ENCODE measurements at regions not wholly inside any gene's neighbourhood (a gene's known extent, or its start where the extent isn't known, plus 50 kb on each side); places are given as distances from the start of the nearest gene placed in this dataset.

- Histone ChIP-seq H3K4me3 (no peak overlapping the region), H4K20me1 (replicated peaks; ENCODE audit: control insufficient read depth, insufficient read depth, low read length) (no peaks in the 10 kb centered on the region), H3K9ac (ENCODE audit: insufficient read depth in 1 of 2, low read depth in 2 of 2, low read length in 2 of 2) (no peak overlapping the region), H3K79me2 (ENCODE audit: control insufficient read depth, insufficient read depth, low read length) (no peaks in the 10 kb centered on the region), H2AFZ (ENCODE audit: low read depth, low read length) (no peak overlapping the region), H3K4me2 (ENCODE audit: insufficient read depth, low read length) (no peak overlapping the region), H3K4me1 (replicated peaks in 1 of 2; ENCODE audit: control insufficient read depth in 2 of 2, insufficient read depth in 2 of 2, low read length in 2 of 2) (no peaks in the 10 kb centered on the region), H3K9me1 (ENCODE audit: control insufficient read depth, insufficient read depth, low read length) (no peaks in the 10 kb centered on the region), H3K9me3 (replicated peaks; ENCODE audit: control insufficient read depth, insufficient read depth, low read depth, low read length) (no peaks in the 10 kb centered on the region), H3K27ac (ENCODE audit: extremely low read depth, low read depth, low read length) (no peak overlapping the region), H3K27me3 (ENCODE audit: control insufficient read depth in 2 of 2, insufficient read depth in 2 of 2, low read length in 2 of 2) (peaks cover 0 to 10% of the 10 kb centered on the region in 2 experiments; a peak in 1 of 5 replicates), H3K36me3 (ENCODE audit: control insufficient read depth, insufficient read depth, low read length) (no peaks in the 10 kb centered on the region)
- no TSS peak for BruUV-seq (replicated peaks)
- POLR2A ChIA-PET = no interaction called here
- FAIRE-seq (no peak), DNase-seq (ENCODE audit: extremely low read depth in 1 of 4, low spot score in 3 of 4) (no peak), ATAC-seq (no peak)
- TF ChIP-seq IRF1 (CRISPR knock-in tag; IDR thresholded peaks at IDR 0.05; ENCODE audit: borderline replicate concordance) = no peak
- no peak for TF ChIP-seq BCL6 (CRISPR knock-in tag; IDR thresholded peaks at IDR 0.05)
- no peak for TF ChIP-seq U2AF2 (optimal IDR thresholded peaks at IDR 0.05; ENCODE audit: low read depth, low read length)
- CTCF ChIA-PET (ENCODE audit: low intra/inter-chr PET ratio) = no interaction called here
- in situ Hi-C loops (cut with MboI) = no loop called here
- WGBS (ENCODE audit: insufficient coverage, low coverage, missing lambda C conversion rate) = 2% methylated on average over 6 of the region's 6 CpGs
- intact Hi-C loops (cut with micrococcal nuclease) = no loop called here
Measured at GRCh38 chr12:115078990-115079389, 395.0 kb upstream of the TBX3 start.

GRCh38 chr12:115078334-115078733, 394.4 kb upstream of the TBX3 start:
- ChIA-PET CTCF (ENCODE audit: low intra/inter-chr PET ratio) (no interaction called here), POLR2A (no interaction called here)
- H4K20me1 ChIP-seq (replicated peaks; ENCODE audit: control insufficient read depth, insufficient read depth, low read length) = no peaks in the 10 kb centered on the region
- no peak overlapping the region for H3K9ac ChIP-seq (ENCODE audit: insufficient read depth in 1 of 2, low read depth in 2 of 2, low read length in 2 of 2)
- intact Hi-C loops (cut with micrococcal nuclease) = no loop called here
- no peak for DNase-seq (ENCODE audit: extremely low read depth in 1 of 4, low spot score in 3 of 4)
- H3K9me1 ChIP-seq (ENCODE audit: control insufficient read depth, insufficient read depth, low read length) = no peaks in the 10 kb centered on the region
- H3K36me3 ChIP-seq (ENCODE audit: control insufficient read depth, insufficient read depth, low read length) = no peaks in the 10 kb centered on the region
- no peaks in the 10 kb centered on the region for H3K4me1 ChIP-seq (replicated peaks in 1 of 2; ENCODE audit: control insufficient read depth in 2 of 2, insufficient read depth in 2 of 2, low read length in 2 of 2)
- no peak overlapping the region for H3K27ac ChIP-seq (ENCODE audit: extremely low read depth, low read depth, low read length)
- 0% methylated on average over 4 of the region's 4 CpGs for WGBS (ENCODE audit: insufficient coverage, low coverage, missing lambda C conversion rate)
- no peak overlapping the region for H2AFZ ChIP-seq (ENCODE audit: low read depth, low read length)
- no peaks in the 10 kb centered on the region for H3K9me3 ChIP-seq (replicated peaks; ENCODE audit: control insufficient read depth, insufficient read depth, low read depth, low read length)
- H3K4me3 ChIP-seq = no peak overlapping the region
- H3K79me2 ChIP-seq (ENCODE audit: control insufficient read depth, insufficient read depth, low read length) = no peaks in the 10 kb centered on the region
- BruUV-seq (replicated peaks) = no TSS peak
- ATAC-seq = no peak
- H3K4me2 ChIP-seq (ENCODE audit: insufficient read depth, low read length) = no peak overlapping the region
- peaks cover 0 to 8% of the 10 kb centered on the region in 2 experiments; a peak in 1 of 5 replicates for H3K27me3 ChIP-seq (ENCODE audit: control insufficient read depth in 2 of 2, insufficient read depth in 2 of 2, low read length in 2 of 2)
- FAIRE-seq = no peak
- in situ Hi-C loops (cut with MboI) = no loop called here
- TF ChIP-seq PHF8 (IDR thresholded peaks at IDR 0.05; ENCODE audit: borderline replicate concordance, low read length) (no peak), MLLT1 (IDR thresholded peaks at IDR 0.05) (no peak), TBL1XR1 (IDR thresholded peaks at IDR 0.05; ENCODE audit: low read length in 2 of 2) (no peak), GTF2B (IDR thresholded peaks at IDR 0.05; ENCODE audit: extremely low read depth, insufficient read length) (no peak), DLX4 (CRISPR knock-in tag; IDR thresholded peaks at IDR 0.05) (no peak), GMEB1 (CRISPR knock-in tag; IDR thresholded peaks at IDR 0.05) (no peak), MTA2 (IDR thresholded peaks at IDR 0.05; ENCODE audit: low read depth) (no peak)

All from K562 (cell line).